Esophagus squamous epithelium (tissue), 4 donors: ENCODE measurements at regions not wholly inside any gene's neighbourhood (a gene's known extent, or its start where the extent isn't known, plus 50 kb on each side); places are given as distances from the start of the nearest gene placed in this dataset.

Source experiments
- POLR2A ChIP-seq, 4 donors: fragments of 450-650 bp; IDR thresholded peaks; one replicate each; pipeline ENCODE4 v1.6.1; 2017; ENCODE audit warnings: antibody characterized with exemption in 4 of 4, mild to moderate bottlenecking in 4 of 4, moderate library complexity in 3 of 4
- TF ChIP-seq, protein P1 (sequence below), 6 experiments: fragments of 450-650 bp in 4 of 6; fragments of 200-600 bp in 2 of 6; sonication (generic) in 2 of 6; IDR thresholded peaks; one replicate each; pipeline ENCODE4 v1.5.1; 2016 to 2019; ENCODE audit warnings: antibody characterized with exemption in 6 of 6, mild to moderate bottlenecking in 4 of 6, moderate library complexity in 4 of 6

DNA sequence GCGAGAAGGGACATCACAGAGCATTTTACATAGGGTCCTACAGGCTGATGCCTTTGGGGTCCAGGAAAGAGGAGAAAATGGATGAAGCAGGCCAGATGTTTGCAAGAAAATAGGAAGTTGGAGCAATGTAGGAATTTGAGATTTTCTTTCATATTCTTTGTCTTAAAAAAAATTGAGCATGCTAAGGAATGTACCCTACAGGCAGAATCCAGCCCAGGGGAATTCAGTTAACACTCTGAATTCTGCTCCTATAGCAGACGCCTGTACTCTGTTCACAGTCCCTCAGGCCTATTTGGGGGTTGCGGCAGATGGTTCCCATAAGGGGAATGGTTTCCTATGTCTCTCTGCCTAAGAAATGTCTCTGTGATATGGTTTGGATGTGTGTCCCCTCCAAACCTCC lies 393.7 kb upstream of the C16orf82 start:
- TF ChIP-seq, protein P1, sequence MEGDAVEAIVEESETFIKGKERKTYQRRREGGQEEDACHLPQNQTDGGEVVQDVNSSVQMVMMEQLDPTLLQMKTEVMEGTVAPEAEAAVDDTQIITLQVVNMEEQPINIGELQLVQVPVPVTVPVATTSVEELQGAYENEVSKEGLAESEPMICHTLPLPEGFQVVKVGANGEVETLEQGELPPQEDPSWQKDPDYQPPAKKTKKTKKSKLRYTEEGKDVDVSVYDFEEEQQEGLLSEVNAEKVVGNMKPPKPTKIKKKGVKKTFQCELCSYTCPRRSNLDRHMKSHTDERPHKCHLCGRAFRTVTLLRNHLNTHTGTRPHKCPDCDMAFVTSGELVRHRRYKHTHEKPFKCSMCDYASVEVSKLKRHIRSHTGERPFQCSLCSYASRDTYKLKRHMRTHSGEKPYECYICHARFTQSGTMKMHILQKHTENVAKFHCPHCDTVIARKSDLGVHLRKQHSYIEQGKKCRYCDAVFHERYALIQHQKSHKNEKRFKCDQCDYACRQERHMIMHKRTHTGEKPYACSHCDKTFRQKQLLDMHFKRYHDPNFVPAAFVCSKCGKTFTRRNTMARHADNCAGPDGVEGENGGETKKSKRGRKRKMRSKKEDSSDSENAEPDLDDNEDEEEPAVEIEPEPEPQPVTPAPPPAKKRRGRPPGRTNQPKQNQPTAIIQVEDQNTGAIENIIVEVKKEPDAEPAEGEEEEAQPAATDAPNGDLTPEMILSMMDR (IDR thresholded peaks at IDR 0.05): no peak
- no peak for TF ChIP-seq POLR2A (IDR thresholded peaks at IDR 0.05)
